ENCODE measurements at regions not wholly inside any gene's neighbourhood (a gene's known extent, or its start where the extent isn't known, plus 50 kb on each side); places are given as distances from the start of the nearest gene placed in this dataset.

DNA sequence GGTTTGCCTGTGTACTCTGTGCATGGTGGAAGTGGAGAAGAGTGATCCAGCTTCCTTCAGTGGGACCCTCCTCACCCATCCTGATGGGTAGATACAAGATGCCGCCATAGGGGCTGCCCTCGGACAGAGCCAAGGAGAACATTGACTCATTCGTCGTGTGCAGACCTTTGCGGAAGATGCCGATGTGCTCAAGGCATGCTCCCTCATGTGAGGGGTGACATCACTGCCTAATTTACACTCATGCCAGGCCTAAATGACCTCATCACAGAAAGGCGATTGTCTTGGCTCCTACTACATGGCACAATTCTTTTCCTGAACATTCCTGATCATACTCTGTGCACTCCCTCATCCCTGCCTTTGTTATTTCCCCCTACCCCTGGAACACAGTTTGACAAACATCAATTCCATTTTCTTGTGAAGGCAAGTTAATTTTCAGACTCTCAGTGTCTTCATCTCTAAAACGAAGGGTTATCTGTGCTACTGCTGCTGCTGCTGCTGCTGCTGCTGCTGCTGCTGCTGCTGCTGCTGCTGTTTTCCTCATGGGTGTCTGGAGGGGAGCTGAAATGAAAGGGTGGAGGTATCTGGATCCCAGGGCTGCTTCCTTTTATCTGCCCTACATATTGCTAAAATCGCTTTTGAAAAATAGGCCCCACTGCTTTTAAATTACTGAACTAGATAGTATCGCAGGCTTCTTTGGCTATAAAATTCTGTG is 146.5 kb upstream of the ARGLU1 start:
- DNase-seq: no peak
- H3K4me1 ChIP-seq: no peaks in the 10 kb centered on the region
- no peak overlapping the region for H3K4me3 ChIP-seq (replicated peaks in 1 of 3)
- H3K27me3 ChIP-seq: no peaks in the 10 kb centered on the region
- WGBS, 2 donors: 91 to 92% methylated on average over 10 of the region's 10 CpGs
- TF ChIP-seq, protein P1, sequence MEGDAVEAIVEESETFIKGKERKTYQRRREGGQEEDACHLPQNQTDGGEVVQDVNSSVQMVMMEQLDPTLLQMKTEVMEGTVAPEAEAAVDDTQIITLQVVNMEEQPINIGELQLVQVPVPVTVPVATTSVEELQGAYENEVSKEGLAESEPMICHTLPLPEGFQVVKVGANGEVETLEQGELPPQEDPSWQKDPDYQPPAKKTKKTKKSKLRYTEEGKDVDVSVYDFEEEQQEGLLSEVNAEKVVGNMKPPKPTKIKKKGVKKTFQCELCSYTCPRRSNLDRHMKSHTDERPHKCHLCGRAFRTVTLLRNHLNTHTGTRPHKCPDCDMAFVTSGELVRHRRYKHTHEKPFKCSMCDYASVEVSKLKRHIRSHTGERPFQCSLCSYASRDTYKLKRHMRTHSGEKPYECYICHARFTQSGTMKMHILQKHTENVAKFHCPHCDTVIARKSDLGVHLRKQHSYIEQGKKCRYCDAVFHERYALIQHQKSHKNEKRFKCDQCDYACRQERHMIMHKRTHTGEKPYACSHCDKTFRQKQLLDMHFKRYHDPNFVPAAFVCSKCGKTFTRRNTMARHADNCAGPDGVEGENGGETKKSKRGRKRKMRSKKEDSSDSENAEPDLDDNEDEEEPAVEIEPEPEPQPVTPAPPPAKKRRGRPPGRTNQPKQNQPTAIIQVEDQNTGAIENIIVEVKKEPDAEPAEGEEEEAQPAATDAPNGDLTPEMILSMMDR (IDR thresholded peaks at IDR 0.05): no peak
- TF ChIP-seq POLR2A (IDR thresholded peaks at IDR 0.05): no peak
- peaks cover 5% of the 10 kb centered on the region for H3K9me3 ChIP-seq
- intact Hi-C loops (cut with DNase I): no loop called here
- no peaks in the 10 kb centered on the region for H3K36me3 ChIP-seq
- H3K27ac ChIP-seq: no peak overlapping the region

- intact Hi-C loops (cut with DNase I): no loop called here
- no peaks in the 10 kb centered on the region for H3K27me3 ChIP-seq
- H3K4me1 ChIP-seq: no peaks in the 10 kb centered on the region
- H3K4me3 ChIP-seq (replicated peaks in 1 of 3): no peak overlapping the region
- no peaks in the 10 kb centered on the region for H3K9me3 ChIP-seq
- H3K36me3 ChIP-seq: no peaks in the 10 kb centered on the region
- no peak for DNase-seq
- TF ChIP-seq POLR2A (IDR thresholded peaks at IDR 0.05): no peak
- TF ChIP-seq, protein P1 (IDR thresholded peaks at IDR 0.05): no peak
- WGBS, 2 donors: 57 to 59% methylated on average over 10 of the region's 10 CpGs
- H3K27ac ChIP-seq: no peak overlapping the region
Observed at GRCh38 chr13:106712381-106712780, 144.4 kb upstream of the ARGLU1 start.

DNA sequence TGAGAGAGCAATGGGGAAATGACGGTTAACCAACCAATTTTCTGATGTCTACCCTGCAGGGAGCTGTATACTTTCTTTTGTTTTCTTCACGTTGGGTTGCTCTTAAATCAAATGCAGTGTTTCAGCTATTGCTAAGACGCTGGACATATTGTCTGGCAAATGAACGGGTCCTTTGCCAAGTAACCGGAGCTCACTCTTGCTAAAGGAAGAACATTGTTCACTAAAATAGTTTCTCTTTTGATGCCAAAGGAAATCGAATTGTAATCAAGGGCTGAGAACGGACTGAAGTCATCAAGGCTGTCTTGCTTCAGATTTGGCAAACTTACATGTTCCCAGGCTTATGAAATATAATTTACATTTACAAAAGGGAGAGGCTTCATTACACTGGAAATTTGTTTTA is 142.3 kb upstream of the ARGLU1 start:
- intact Hi-C loops (cut with DNase I): no loop called here
- 51 to 60% methylated on average over 7 of the region's 7 CpGs for WGBS, 2 donors
- H3K27ac ChIP-seq: peak overlapping the region in 2 of 3 donors; percentile 3 to 34

GRCh38 chr13:106709522-106709921 is 141.6 kb upstream of the ARGLU1 start:
- Histone ChIP-seq H3K4me1 (no peaks in the 10 kb centered on the region), H3K27me3 (no peaks in the 10 kb centered on the region), H3K4me3 (replicated peaks in 1 of 3) (no peak overlapping the region), H3K36me3 (no peaks in the 10 kb centered on the region), H3K27ac (peak overlapping the region in 1 of 3 donors; percentile 34), H3K9me3 (no peaks in the 10 kb centered on the region)
- WGBS, 2 donors: 63 to 67% methylated on average over 3 of the region's 3 CpGs
- no peak for TF ChIP-seq POLR2A (IDR thresholded peaks at IDR 0.05)
- TF ChIP-seq, protein P1 (IDR thresholded peaks at IDR 0.05): no peak
- no peak for DNase-seq
- intact Hi-C loops (cut with DNase I): no loop called here

More for the DNA sequence above, 142.3 kb upstream of the ARGLU1 start:
- Histone ChIP-seq H3K4me1 (no peaks in the 10 kb centered on the region), H3K27me3 (no peaks in the 10 kb centered on the region), H3K9me3 (no peaks in the 10 kb centered on the region), H3K4me3 (replicated peaks in 1 of 3) (no peak overlapping the region), H3K36me3 (no peaks in the 10 kb centered on the region)
- no peak for DNase-seq
- TF ChIP-seq, protein P1 (IDR thresholded peaks at IDR 0.05): no peak
- no peak for TF ChIP-seq POLR2A (IDR thresholded peaks at IDR 0.05)

- H3K27ac ChIP-seq: peak overlapping the region in 2 of 3 donors; percentile 10 to 46
- TF ChIP-seq, protein P1 (IDR thresholded peaks at IDR 0.05): no peak
- no peak for TF ChIP-seq POLR2A (IDR thresholded peaks at IDR 0.05)
- no peaks in the 10 kb centered on the region for H3K36me3 ChIP-seq
- no peaks in the 10 kb centered on the region for H3K4me1 ChIP-seq
- no peaks in the 10 kb centered on the region for H3K9me3 ChIP-seq
- WGBS, 2 donors: 77 to 82% methylated on average over 9 of the region's 9 CpGs
- DNase-seq: no peak
- no peak overlapping the region for H3K4me3 ChIP-seq (replicated peaks in 1 of 3)
- intact Hi-C loops (cut with DNase I): no loop called here
- H3K27me3 ChIP-seq: no peaks in the 10 kb centered on the region
Observed at GRCh38 chr13:106702505-106702904, 134.6 kb upstream of the ARGLU1 start.

Measured in thyroid gland (tissue), 4 donors.